K562 (cell line): ENCODE measurements at regions not wholly inside any gene's neighbourhood (a gene's known extent, or its start where the extent isn't known, plus 50 kb on each side); places are given as distances from the start of the nearest gene placed in this dataset.

Experiments used
- ATAC-seq: fragments of 200-7000 bp; cut with Tn5 transposase; 3 replicates; pipeline ENCODE4 v1.9.1; 2020; ENCODE audit warnings: moderate library complexity
- BruUV-seq: library from RNA; stranded (reverse); fragments of 400-500 nt; replicated peaks from 2 replicates; lab custom pipeline; 2021; lab: Mats Ljungman, UMichigan
- CTCF ChIA-PET: fragments of 300-600 bp; formaldehyde crosslinking; extraction: SDS; loops from one replicate; lab custom pipeline; 2021; ENCODE audit warnings: low intra/inter-chr PET ratio; lab: Yijun Ruan, JAX
- POLR2A ChIA-PET: fragments of 300-600, 350-650 bp; sonication (Branson Sonifier 250); formaldehyde crosslinking; extraction: SDS; loops from one replicate; lab custom pipeline; 2021; ENCODE audit warnings: antibody characterized with exemption, inconsistent platforms; lab: Yijun Ruan, JAX
- DNase-seq, 4 experiments: peaks; one replicate each; pipeline versions ENCODE4 v3.0.0 to v3.0.0-alpha.2; 2011 to 2018; ENCODE audit warnings: low spot score in 3 of 4, mixed read lengths in 3 of 4; ENCODE audit errors: extremely low read depth in 1 of 4
- FAIRE-seq: peaks from 2 replicates; lab custom pipeline; 2011; peaks lifted over from hg19 to GRCh38; lab: Jason Lieb, UNC
- H2AFZ ChIP-seq: 2 replicates; pipeline ENCODE4 v1.6.0; 2011; ENCODE audit warnings: low read depth, low read length, control low read depth, inconsistent platforms
- H3K27ac ChIP-seq: fragments of 200-600 bp; 3 replicates; pipeline ENCODE4 v1.8.0; 2011; ENCODE audit warnings: low read depth, mild to moderate bottlenecking, control low read depth, inconsistent platforms, low read length, moderate library complexity, mixed read lengths; ENCODE audit errors: extremely low read depth
- H3K27me3 ChIP-seq, 2 experiments: fragments of 300-600 bp in 1 of 2; 2 replicates in 1 of 2; 3 replicates in 1 of 2; pipeline versions ENCODE4 v1.6.0 to v1.8.0; 2011; ENCODE audit warnings: inconsistent platforms in 2 of 2, low read length in 2 of 2, mild to moderate bottlenecking in 1 of 2, mixed read lengths in 1 of 2, moderate library complexity in 1 of 2; ENCODE audit not compliant: control insufficient read depth in 2 of 2, insufficient read depth in 2 of 2
- H3K36me3 ChIP-seq: fragments of 300-600 bp; 3 replicates; pipeline ENCODE4 v1.8.0; 2011; ENCODE audit warnings: mild to moderate bottlenecking, low read length, inconsistent platforms; ENCODE audit not compliant: control insufficient read depth, insufficient read depth
- H3K4me1 ChIP-seq, 2 experiments: fragments of 200-600 bp in 1 of 2; replicated peaks in 1 of 2; 2 replicates in 1 of 2; 3 replicates in 1 of 2; pipeline versions ENCODE4 v1.5.1 to v1.8.0; 2011; ENCODE audit warnings: inconsistent platforms in 2 of 2, low read length in 2 of 2, mild to moderate bottlenecking in 1 of 2, mixed read lengths in 1 of 2, moderate library complexity in 1 of 2; ENCODE audit not compliant: control insufficient read depth in 2 of 2, insufficient read depth in 2 of 2
- H3K4me2 ChIP-seq: 2 replicates; pipeline ENCODE4 v1.6.1; 2011; ENCODE audit warnings: low read length, control low read depth, inconsistent platforms, mixed read lengths; ENCODE audit not compliant: insufficient read depth
- H3K4me3 ChIP-seq: fragments of 200-600 bp; sonication (generic), shearing (Covaris generic); 2 replicates; pipeline ENCODE4 v1.5.1; 2016; ENCODE audit warnings: control low read depth, inconsistent platforms
- H3K79me2 ChIP-seq: fragments of 200-600 bp; 3 replicates; pipeline ENCODE4 v1.8.0; 2011; ENCODE audit warnings: low read length, inconsistent platforms; ENCODE audit not compliant: control insufficient read depth, insufficient read depth
- H3K9ac ChIP-seq, 2 experiments: 2 replicates each; pipeline versions ENCODE4 v1.6.0 to v1.6.1; 2011; ENCODE audit warnings: low read depth in 2 of 2, low read length in 2 of 2, control low read depth in 1 of 2, inconsistent platforms in 1 of 2, mild to moderate bottlenecking in 1 of 2, mixed read lengths in 1 of 2; ENCODE audit not compliant: insufficient read depth in 1 of 2
- H3K9me1 ChIP-seq: one replicate; pipeline ENCODE4 v1.6.0; 2011; ENCODE audit warnings: inconsistent platforms, mild to moderate bottlenecking, low read length, moderate library complexity; ENCODE audit not compliant: control insufficient read depth, insufficient read depth
- H3K9me3 ChIP-seq: replicated peaks from 2 replicates; pipeline ENCODE4 v1.5.1; 2011; ENCODE audit warnings: low read depth, low read length, inconsistent platforms; ENCODE audit not compliant: control insufficient read depth, insufficient read depth
- H4K20me1 ChIP-seq: replicated peaks from 2 replicates; pipeline ENCODE4 v1.6.1; 2011; ENCODE audit warnings: low read length, inconsistent platforms, mixed read lengths; ENCODE audit not compliant: control insufficient read depth, insufficient read depth
- BRD4 ChIP-seq: fragments of 200-600 bp; sonication (generic); IDR thresholded peaks from 2 replicates; pipeline ENCODE4 v1.6.1; 2017; ENCODE audit warnings: inconsistent platforms
- CCAR2 ChIP-seq: fragments of 200-400 bp; formaldehyde crosslinking; IDR thresholded peaks from 2 replicates; pipeline ENCODE4 v1.6.1; 2017; ENCODE audit warnings: mild to moderate bottlenecking, low read depth, low read length
- CEBPB ChIP-seq: fragments of 450-650 bp; IDR thresholded peaks from 2 replicates; pipeline ENCODE4 v1.6.1; 2016; ENCODE audit warnings: missing genetic modification characterization, missing compliant biosample characterization
- CHD4 ChIP-seq: fragments of 200-600 bp; sonication (generic); IDR thresholded peaks from 3 replicates; pipeline ENCODE4 v1.6.1; 2012; ENCODE audit warnings: low read depth, mild to moderate bottlenecking, mixed read lengths, low read length, inconsistent platforms; ENCODE audit not compliant: insufficient read depth, insufficient replicate concordance, poor library complexity, severe bottlenecking
- ESRRB ChIP-seq: fragments of 250-450 bp; sonication (Bioruptor Pico); IDR thresholded peaks from 2 replicates; pipeline ENCODE4 v1.5.0; 2020; ENCODE audit warnings: mild to moderate bottlenecking, moderate library complexity, borderline replicate concordance
- MCM7 ChIP-seq, 2 experiments: fragments of 450-650 bp; IDR thresholded peaks; 2 replicates each; pipeline ENCODE4 v1.6.1; 2016 to 2018
- MTA2 ChIP-seq: fragments of 450-650 bp; IDR thresholded peaks from 2 replicates; pipeline ENCODE4 v1.6.1; 2016; ENCODE audit warnings: low read depth
- NEUROD1 ChIP-seq: fragments of 150-350 bp; IDR thresholded peaks from 2 replicates; pipeline ENCODE4 v1.6.1; 2014; ENCODE audit warnings: borderline replicate concordance, low read length, low read depth; ENCODE audit not compliant: partially characterized antibody
- PHF20 ChIP-seq: fragments of 450-650 bp; IDR thresholded peaks from 2 replicates; pipeline ENCODE4 v1.6.1; 2018; ENCODE audit not compliant: partially characterized antibody
- SMARCC2 ChIP-seq: fragments of 450-650 bp; IDR thresholded peaks from 2 replicates; pipeline ENCODE4 v1.6.1; 2017; ENCODE audit warnings: antibody characterized with exemption, moderate library complexity, mild to moderate bottlenecking, low read depth
- SREBF2 ChIP-seq: sonication (generic); formaldehyde crosslinking; IDR thresholded peaks from 2 replicates; pipeline ENCODE4 v1.4.0; 2020; ENCODE audit warnings: mild to moderate bottlenecking, missing genetic modification reagents
- U2AF2 ChIP-seq: fragments of 200-400 bp; formaldehyde crosslinking; optimal IDR thresholded peaks from 2 replicates; pipeline ENCODE3; 2017; ENCODE audit warnings: low read depth, mild to moderate bottlenecking, low read length
- ZNF197 ChIP-seq: fragments of 200-800 bp; sonication (Bioruptor generic); IDR thresholded peaks from 2 replicates; pipeline ENCODE4 v1.6.1; 2016; ENCODE audit warnings: low read depth, missing genetic modification characterization, missing compliant biosample characterization
- WGBS: fragments of 100-300 bp; shearing (Covaris generic); methylation state at CpG from one replicate; pipeline ENCODE4 v1.1.6; 2016; ENCODE audit warnings: low coverage, mixed read lengths; ENCODE audit not compliant: insufficient coverage; ENCODE audit errors: missing lambda C conversion rate; 5-methylcytosine and 5-hydroxymethylcytosine counted together
- in situ Hi-C: fragments of 300-500 bp; cut with MboI; formaldehyde crosslinking; loops from 4 replicates; pipeline ENCODE4 v1.15.0; 2018; ENCODE audit warnings: inconsistent platforms, mixed read lengths
- intact Hi-C: fragments of 100-400 bp; cut with micrococcal nuclease; formaldehyde crosslinking; loops from 2 replicates; pipeline ENCODE4 v1.14.2; 2022
- TF ChIP-seq, protein P1 (sequence below), 3 experiments: fragments of 200-800 bp in 1 of 3; fragments of 250-450 bp in 1 of 3; fragments of 450-650 bp in 1 of 3; sonication (Bioruptor Pico) in 1 of 3; sonication (Bioruptor generic) in 1 of 3; formaldehyde crosslinking in 1 of 3; IDR thresholded peaks; 2 replicates each; pipeline versions ENCODE4 v1.6.1 to v1.8.0; 2016 to 2022; ENCODE audit warnings: mild to moderate bottlenecking in 2 of 3, missing genetic modification characterization in 2 of 3, missing compliant biosample characterization in 1 of 3, moderate library complexity in 1 of 3

DNA sequence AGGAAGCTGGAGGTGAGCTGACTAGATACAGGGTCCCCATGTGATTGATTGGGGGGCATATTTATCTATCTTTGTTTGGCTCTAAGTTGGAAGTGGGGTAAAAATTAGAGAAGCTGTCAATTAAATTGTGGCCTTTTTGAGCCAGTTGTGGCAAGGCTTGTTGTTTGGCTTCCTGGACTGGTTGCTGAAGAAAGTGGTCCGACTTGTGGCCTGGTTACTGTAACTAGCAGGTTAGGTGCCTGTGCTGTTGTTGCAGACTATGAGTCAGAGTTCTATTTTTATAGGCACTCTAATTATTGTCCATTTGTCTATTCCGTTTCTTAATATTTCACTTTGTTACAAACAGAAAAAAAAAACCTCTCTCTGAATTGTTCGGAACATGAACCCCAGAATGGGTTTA is 129.1 kb upstream of the CNTN6 start:
- in situ Hi-C loops, result no loop called here
- FAIRE-seq, result no peak
- no peak for ATAC-seq

More for the DNA sequence above, 129.1 kb upstream of the CNTN6 start:
- no peak for TF ChIP-seq CCAR2
- no peak for TF ChIP-seq ZNF197 (CRISPR knock-in tag)
- TF ChIP-seq CHD4, result no peak
- TF ChIP-seq U2AF2, result no peak
- TF ChIP-seq SMARCC2, result no peak
- no peak for TF ChIP-seq PHF20
- no peak for TF ChIP-seq MTA2
- TF ChIP-seq BRD4, result no peak
- TF ChIP-seq, protein P1, sequence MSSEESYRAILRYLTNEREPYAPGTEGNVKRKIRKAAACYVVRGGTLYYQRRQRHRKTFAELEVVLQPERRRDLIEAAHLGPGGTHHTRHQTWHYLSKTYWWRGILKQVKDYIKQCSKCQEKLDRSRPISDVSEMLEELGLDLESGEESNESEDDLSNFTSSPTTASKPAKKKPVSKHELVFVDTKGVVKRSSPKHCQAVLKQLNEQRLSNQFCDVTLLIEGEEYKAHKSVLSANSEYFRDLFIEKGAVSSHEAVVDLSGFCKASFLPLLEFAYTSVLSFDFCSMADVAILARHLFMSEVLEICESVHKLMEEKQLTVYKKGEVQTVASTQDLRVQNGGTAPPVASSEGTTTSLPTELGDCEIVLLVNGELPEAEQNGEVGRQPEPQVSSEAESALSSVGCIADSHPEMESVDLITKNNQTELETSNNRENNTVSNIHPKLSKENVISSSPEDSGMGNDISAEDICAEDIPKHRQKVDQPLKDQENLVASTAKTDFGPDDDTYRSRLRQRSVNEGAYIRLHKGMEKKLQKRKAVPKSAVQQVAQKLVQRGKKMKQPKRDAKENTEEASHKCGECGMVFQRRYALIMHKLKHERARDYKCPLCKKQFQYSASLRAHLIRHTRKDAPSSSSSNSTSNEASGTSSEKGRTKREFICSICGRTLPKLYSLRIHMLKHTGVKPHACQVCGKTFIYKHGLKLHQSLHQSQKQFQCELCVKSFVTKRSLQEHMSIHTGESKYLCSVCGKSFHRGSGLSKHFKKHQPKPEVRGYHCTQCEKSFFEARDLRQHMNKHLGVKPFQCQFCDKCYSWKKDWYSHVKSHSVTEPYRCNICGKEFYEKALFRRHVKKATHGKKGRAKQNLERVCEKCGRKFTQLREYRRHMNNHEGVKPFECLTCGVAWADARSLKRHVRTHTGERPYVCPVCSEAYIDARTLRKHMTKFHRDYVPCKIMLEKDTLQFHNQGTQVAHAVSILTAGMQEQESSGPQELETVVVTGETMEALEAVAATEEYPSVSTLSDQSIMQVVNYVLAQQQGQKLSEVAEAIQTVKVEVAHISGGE (CRISPR knock-in tag; IDR thresholded peaks at IDR 0.05), result no peak
- TF ChIP-seq CEBPB (tag), result no peak
- no peak for TF ChIP-seq SREBF2 (CRISPR knock-in tag)
- TF ChIP-seq NEUROD1, result no peak
- TF ChIP-seq MCM7 (IDR thresholded peaks at IDR 0.05), result no peak
- TF ChIP-seq ESRRB (CRISPR knock-in tag), result no peak
- Histone ChIP-seq H3K9ac (no peak overlapping the region), H3K27me3 (no peaks in the 10 kb centered on the region), H3K9me1 (no peaks in the 10 kb centered on the region), H3K4me3 (no peak overlapping the region), H3K4me1 (no peaks in the 10 kb centered on the region), H3K9me3 (no peaks in the 10 kb centered on the region; the same call in 1 of the 2 replicates), H3K79me2 (no peaks in the 10 kb centered on the region), H3K27ac (no peak overlapping the region), H2AFZ (no peak overlapping the region), H3K36me3 (no peaks in the 10 kb centered on the region), H4K20me1 (no peaks in the 10 kb centered on the region), H3K4me2 (no peak overlapping the region)
- CTCF ChIA-PET, result no interaction called here
- no TSS peak for BruUV-seq
- intact Hi-C loops, result no loop called here
- POLR2A ChIA-PET, result no interaction called here
- DNase-seq, result no peak
- WGBS, result 0% methylated on average over 3 of the region's 3 CpGs
